NCI-H2227 (cell line): ENCODE measurements at regions not wholly inside any gene's neighbourhood (a gene's known extent, or its start where the extent isn't known, plus 50 kb on each side); places are given as distances from the start of the nearest gene placed in this dataset.
"Not testable (repeated sequence)": the region's sequence is repeated elsewhere in the genome, so short reads cannot be mapped to it uniquely, and the experiment has no call there.

Experiments used
- DNase-seq: peaks from one replicate; lab custom pipeline; 2025; ENCODE audit not compliant: unreplicated experiment; lab: John Stamatoyannopoulos, UW

DNA sequence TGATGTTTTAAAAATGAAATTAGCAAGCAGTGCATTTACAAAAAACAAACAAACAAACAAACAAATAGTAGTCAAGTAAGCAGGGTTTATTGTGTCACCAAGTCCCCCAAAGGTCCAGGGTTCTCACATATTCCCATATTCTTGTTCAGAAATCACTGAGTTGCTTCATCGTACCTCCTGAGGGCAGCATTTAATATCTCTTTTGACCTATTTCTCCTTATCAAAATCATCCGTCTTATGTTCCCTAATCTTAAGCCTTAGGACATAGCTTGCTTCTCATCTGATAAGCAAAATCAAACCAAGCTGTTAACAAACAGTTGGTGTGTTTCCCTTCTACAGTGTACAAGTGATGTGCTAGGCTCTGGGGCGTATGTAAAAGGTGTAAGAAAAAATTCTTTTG is 109.5 kb upstream of the MAN2A1 start:
- no peak for DNase-seq

GRCh38 chr5:109575506-109575905 is 114.2 kb upstream of the MAN2A1 start:
- DNase-seq, result no peak

GRCh38 chr5:109574985-109575384 is 114.7 kb upstream of the MAN2A1 start:
- no peak for DNase-seq

- DNase-seq, result no peak
Measured at GRCh38 chr5:109573766-109574165, 116.0 kb upstream of the MAN2A1 start.

- DNase-seq, result no peak
Measured at GRCh38 chr5:109573256-109573655, 116.5 kb upstream of the MAN2A1 start.

DNA sequence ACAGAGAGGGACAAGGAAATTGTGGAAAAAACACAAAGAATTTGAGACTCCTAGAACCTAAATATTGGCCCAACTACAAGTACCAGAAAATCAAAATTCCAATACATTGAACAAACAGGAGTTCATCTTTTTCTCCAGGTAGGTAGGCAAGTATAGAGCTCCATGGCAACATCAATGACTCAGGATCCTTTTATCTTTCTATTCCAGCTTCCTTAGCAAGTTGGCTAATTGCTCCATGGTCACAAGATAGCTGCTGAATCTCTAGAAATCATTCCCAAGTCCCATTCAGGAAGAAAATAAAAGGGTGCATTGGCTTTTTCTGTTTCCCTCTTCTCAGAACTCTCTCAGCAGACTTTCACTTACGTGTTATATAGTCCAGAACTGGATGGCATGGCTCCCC is 117.9 kb upstream of the MAN2A1 start:
- DNase-seq, result no peak

GRCh38 chr5:109570362-109570874 is 119.3 kb upstream of the MAN2A1 start:
- peak; percentile 29 for DNase-seq

- DNase-seq, result no peak
Measured at GRCh38 chr5:109567374-109568044, 122.2 kb upstream of the MAN2A1 start.

GRCh38 chr5:109566361-109566760 is 123.4 kb upstream of the MAN2A1 start:
- no peak for DNase-seq

DNA sequence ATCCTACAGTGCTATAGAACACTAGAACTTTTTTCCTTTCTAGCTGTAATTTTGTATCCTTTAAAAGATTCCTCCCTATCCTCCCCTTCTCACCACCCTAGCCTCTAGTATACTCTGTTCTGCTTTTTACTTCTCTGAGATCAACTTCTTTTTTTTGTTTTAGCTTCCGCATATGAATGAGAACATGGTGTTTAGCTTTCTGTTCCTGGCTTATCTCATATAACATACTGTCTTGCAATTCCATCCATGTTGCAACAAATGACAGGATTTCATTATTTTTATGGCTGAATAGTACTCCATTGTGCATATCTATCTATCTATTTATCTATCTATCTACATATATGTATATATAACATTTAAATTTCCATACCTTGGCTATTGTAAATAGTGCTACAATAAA is 126.0 kb upstream of the MAN2A1 start:
- no peak for DNase-seq

DNA sequence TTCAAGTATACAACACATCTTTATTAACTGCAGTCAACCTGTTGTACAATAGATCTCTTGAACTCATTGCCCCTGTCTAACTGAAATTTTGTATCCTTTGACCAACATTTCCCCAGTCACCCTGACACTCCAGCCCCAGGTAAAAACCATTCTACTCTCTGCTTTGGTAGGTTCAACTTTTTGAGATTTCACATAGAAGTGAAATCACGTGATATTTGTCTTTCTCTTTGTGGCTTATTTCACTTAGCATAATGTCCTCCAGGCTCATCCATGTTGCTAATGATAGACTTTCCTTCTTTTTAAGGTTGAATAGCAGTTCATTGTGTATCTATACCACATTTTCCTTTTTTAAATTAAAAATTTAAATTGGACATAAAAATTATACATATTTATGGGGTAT is 126.5 kb upstream of the MAN2A1 start:
- no peak for DNase-seq

DNA sequence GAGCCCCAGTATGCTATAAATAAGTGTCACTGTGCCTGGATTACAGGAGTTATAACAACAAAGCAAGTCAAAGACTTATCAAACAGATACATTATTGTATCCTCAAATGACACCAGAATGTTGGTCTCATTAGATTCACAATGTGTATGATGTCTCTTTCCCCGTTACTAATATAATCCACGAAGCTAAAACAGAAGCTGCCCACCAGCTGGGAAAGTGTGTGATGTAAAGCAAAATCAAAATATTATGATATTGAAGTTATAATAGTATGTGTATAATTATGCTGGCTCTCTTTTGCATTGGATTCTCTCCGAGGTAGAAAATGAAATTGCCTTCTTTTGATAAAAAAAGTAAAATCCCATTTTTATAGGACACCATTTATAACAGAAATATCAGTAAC is 127.3 kb upstream of the MAN2A1 start:
- no peak for DNase-seq

DNA sequence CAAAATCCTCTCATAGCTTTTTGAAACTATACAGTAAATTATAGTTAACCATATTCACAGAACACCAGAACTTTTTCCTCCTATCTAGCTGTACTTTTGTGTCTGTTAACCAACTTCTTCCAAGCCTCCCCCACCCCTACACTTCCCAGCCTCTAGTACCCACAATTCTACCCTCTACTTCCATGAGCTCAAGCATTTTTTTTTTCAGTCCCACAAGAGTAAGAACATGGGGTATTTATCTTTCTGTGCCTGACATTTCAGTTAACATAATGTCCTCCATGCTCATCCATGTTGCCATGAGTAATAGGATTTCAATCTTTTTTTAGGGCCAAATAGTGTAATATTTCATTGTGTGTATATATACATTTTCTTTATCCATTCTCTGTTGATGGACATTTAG is 128.3 kb upstream of the MAN2A1 start:
- no peak for DNase-seq

GRCh38 chr5:109560554-109560953 is 129.2 kb upstream of the MAN2A1 start:
- no peak for DNase-seq

DNA sequence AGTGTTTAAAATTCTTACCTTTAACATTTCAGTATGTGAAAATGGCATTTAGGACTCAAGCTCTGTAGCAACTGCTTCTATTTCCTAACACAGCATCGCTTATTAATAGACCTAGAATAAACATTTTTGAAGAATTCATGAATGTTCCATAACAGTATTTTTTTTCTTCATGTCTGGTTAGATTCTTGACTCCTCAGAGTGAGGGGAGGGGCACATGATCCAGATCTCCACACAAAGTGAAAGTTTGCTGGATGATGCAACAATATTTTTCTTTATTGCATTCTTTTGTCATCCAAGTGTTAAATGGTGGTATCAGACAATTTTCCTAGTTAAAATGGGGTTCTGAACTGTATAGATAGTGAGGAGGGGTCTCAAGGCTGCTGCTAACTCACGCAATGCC is 130.8 kb upstream of the MAN2A1 start:
- no peak for DNase-seq

DNA sequence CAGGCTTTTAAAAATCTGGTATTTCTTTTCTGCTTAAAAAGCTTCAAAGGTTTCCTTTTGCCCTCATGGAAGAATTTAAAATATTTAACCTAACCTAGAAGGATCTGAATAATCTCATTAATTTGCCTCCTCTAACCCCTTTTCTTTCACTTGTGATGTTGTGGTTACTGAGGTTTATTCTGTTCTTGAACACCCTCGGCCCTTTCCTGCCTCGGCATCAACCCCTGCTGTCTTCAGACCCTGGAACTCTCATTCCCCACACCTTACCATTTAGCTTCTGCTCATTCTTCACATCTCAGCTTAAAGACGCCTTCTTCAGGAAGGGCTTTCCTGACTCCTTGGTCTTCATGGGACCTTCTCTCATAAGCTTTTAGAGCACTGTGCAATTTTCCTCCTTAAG is 131.4 kb upstream of the MAN2A1 start:
- DNase-seq, result no peak

GRCh38 chr5:109553846-109554245 is 135.9 kb upstream of the MAN2A1 start:
- no peak for DNase-seq

DNA sequence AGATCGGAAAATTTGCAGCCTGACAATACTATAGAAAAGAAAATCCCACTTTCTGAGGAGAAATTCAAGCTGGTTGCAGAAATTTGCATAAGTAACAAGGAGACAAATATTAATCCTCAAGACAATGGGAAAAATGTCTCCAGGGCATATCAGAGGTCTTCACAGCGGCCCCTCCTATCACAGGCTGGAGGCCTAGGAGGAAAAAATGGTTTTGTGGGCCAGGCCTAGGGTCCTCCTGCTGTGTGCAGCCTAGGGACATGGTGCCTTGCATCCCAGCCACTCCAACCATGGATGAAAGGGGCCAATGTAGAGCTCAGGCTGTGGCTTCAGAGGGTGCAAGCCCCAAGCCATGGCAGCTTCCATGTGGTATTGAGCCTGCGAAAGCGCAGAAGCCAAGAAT is 138.5 kb upstream of the MAN2A1 start:
- DNase-seq, result not testable (repeated sequence)

DNA sequence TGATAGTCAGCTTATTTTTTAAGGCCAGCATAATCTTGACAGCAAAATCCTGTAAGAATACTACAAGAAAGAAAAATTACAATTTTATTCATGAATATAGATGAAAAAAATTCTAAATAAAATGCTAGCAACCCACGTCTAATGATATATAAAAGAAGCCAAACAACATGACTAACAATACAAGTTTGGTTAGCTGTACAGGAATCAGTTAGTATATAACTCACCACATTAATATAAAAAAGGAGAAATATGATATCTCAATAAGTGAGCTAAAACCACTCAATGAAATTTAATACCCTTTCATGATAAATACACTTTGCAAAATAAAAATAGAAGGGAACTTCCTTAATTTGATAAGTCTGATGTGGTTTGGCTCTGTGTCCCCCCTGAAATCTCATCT is 139.7 kb upstream of the MAN2A1 start:
- no peak for DNase-seq

GRCh38 chr5:109546461-109546860 is 136.7 kb upstream of the PJA2 start:
- no peak for DNase-seq

- not testable (repeated sequence) for DNase-seq
Measured at GRCh38 chr5:109544873-109545272, 135.1 kb upstream of the PJA2 start.

DNA sequence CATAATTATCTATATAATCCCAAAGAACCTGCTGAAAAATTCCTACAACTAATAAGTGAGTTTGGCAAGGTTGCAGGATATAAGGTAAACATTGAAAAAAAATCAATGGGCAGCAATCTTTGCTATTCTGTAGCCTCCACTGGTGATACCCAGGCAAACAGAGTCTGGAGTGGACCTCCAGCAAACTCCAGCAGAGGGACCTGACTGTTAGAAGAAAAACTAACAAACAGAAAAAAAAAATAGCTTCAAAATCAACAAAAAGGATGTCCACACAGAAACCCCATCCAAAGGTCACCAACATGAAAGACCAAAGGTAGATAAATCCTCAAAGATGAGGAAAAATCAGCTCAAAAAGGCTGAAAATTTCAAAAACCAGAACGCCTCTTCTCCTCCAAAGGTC is 128.9 kb upstream of the PJA2 start:
- not testable (repeated sequence) for DNase-seq

DNA sequence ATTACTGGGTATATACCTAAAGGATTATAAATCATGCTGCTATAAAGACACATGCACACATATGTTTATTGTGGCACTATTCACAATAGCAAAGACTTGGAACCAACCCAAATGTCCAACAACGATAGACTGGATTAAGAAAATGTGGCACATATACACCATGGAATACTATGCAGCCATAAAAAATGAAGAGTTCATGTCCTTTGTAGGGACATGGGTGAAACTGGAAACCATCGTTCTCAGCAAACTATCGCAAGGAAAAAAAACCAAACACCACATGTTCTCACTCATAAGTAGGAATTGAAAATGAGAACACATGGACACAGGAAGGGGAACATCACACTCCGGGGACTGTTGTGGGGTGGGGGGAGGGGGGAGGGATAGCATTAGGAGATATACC is 125.3 kb upstream of the PJA2 start:
- DNase-seq, result not testable (repeated sequence)
